Urothelium cell line (cell line): ENCODE measurements at regions not wholly inside any gene's neighbourhood (a gene's known extent, or its start where the extent isn't known, plus 50 kb on each side); places are given as distances from the start of the nearest gene placed in this dataset.
"Not testable (repeated sequence)": the region's sequence is repeated elsewhere in the genome, so short reads cannot be mapped to it uniquely, and the experiment has no call there.

Experiments used
- DNase-seq: peaks from one replicate; pipeline ENCODE4 v3.0.0; 2011; ENCODE audit warnings: low spot score, mixed read lengths
- FAIRE-seq: peaks from 2 replicates; lab custom pipeline; 2011; peaks lifted over from hg19 to GRCh38; lab: Jason Lieb, UNC

DNA sequence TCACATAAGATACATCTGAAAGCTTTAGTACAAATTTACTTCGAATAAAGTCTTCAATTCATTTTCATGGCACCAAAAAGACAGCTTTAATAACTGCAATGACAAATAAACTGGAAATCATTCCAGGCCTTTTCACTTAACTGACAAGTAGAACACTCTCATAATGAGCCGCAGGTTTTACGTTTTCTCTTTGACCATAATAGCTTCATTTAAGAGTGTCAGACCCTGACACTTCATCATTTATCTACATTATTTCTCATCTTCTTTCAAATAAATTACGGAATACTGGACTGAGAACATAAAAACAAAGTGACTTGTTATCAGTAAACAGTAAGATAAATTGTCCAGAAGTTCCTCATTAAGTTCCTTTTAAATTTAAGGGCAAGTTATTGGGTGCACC lies 1252.9 kb upstream of the ACVR2A start:
- FAIRE-seq (no peak), DNase-seq (no peak)

DNA sequence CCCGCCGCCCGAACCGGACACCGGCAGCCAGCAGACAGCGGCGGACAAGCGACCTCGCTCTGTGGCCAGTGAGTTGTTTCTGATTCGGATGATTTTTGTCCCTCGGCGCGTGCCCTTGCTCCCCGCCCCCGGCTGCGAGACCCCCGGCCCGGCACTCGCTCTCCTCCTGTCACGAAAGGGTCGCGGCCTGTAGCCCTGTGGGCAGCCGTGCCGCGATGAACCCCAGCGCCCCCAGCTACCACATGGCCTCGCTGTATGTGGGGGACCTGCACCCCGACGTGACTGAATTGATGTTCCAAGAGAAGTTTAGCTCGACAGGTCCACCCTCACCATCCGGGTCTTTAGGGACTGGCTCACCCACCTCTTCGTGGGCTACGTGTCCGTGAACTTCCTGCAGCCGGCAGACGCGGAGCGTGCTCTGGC lies 1257.5 kb upstream of the ACVR2A start:
- FAIRE-seq (no peak), DNase-seq (no peak)

DNA sequence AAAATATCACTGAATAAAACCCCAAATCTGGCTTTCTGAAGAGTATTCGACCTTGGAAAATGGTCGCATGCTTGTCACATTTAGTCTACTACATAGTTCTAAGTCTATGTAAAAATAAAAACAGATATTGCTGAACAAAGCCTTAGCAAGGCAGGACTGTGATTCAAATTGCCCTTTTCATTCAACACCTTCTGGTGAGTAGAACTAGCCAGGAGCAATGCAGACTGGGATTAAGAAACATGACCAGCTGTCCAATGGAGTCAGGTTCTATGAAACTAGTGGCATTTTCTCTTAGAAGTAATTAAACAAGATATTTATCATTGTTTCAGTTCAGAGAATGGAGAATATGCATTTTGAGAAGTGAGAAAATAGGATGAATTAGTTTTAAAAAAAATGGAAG lies 1260.5 kb upstream of the ACVR2A start:
- DNase-seq (no peak), FAIRE-seq (no peak)

DNA sequence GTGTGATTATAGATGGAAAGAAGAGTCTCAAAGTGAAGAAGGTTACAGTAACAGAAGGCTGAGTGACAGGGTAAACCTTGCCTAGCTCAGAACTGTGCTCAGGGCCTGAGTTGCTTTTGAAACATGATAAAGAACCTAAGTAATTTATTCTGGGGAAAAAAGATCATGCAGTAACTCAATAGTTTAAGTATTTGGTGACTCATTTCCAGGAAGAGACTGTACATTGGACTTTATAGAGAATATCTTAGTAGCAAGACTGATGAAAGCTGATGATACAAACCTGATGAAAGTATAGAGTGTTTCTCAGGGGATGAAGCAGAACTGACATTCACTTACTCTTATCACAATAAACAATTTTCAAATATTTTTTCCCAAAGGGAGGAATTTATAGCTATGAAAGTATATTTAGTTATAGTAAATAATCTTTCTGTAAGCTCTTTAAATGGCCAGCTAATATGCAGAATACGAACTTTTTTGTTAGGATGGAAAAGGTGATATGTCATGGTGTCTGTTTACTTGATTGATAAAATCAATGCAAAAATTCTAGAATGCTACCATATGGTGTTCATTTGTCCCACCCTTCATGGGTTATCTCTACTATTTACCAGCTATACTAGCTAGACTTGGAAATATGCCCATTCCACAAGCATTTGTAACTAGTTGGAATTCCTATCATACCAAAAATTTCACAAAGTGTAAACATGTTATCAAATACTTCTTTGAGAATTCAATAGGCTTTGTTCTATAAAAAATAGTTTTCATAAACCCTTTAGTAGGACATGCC lies 1265.5 kb upstream of the ACVR2A start:
- no peak for FAIRE-seq
- peak; percentile 18 for DNase-seq

DNA sequence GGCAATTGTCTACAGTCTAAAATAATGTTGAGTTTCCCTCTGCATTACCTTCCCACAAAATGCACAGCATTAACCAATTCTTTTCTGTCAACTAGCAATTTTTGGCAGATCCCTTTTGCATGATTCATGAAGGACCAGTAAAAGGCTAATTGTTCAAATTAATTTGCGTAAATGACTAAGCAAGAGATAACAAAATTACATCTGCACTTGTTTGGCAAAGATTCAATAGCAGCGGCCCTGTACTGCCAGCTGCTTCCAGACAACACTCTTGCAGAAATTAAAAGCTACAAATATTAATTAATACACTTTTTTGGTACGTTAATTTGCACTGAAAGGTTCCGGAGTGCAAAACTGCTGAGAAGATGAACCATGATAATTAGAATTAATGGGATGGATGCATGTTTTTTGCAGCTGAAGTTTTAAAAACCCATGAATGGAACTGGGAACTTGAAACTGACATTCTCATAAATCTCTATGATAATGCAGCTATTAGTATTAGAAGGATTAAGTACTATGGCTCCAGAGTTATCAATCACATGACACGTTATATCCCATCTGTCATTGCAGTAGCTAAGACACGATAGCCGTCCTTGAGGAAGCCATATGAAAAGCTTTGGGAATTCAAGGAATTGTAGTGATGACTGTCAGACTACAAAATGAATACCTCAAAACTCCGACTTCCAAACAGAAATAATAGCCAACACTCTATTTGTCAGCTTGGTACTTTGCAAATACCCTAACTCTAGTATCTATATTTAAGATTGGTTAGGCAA lies 1268.3 kb upstream of the ACVR2A start:
- no peak for FAIRE-seq
- DNase-seq: no peak

DNA sequence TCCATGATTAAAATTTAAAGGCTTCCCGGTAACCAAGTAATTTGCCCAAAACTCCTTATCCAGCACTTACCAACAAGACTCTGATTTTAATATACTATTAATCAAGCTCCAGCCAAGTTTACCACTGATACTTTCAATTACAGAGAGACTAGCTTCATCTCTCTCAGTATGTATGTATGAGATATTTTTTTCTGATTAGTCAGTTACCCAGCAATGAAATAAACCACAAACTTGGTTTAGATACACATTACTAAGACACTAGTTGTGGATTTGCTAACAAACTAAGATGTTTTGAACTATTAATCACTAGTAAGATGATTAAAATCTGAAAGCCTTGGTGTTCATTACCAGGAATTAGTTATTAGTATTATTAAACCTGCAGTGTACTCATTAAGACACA lies 1272.2 kb upstream of the ACVR2A start:
- FAIRE-seq (no peak), DNase-seq (no peak)

DNA sequence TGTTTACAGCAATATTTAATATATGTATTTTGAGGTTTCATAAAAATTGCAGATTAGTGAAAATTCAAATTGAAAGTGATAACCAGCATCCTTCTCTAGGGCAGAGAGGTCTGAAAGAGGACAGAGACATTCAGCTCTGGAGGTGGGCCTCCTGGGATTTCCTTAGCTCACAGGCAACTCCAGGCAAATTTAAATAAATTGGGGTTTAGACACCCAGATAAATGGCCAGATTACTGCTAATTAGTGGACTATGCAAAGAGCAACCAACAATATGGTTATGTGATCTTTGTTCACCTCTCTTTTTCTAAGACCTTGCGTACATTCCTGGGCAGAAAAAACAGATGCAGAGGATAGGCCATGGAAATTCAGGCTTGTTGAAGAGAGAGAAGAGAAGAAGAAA lies 1282.8 kb upstream of the ACVR2A start:
- DNase-seq (no peak), FAIRE-seq (no peak)

DNA sequence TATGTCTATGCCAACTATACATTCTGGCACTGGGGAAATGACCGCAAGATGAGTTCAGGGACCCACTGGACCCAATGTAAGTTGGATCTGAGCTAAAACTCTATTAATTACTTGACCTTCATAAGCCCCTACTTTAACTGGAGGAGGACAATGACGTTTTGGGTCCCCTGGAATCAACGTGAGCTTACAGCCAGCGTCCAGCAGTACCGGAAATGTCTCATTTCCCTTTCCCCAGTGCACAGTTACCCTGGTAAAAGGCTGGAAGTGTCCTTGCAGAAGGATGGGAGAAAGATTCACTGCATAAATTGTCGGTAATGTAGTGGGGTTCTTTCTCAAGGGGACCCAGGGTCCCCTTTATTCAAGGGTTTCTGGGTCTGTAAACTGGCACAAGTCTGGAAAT lies 1297.6 kb upstream of the ACVR2A start:
- FAIRE-seq: no peak

DNA sequence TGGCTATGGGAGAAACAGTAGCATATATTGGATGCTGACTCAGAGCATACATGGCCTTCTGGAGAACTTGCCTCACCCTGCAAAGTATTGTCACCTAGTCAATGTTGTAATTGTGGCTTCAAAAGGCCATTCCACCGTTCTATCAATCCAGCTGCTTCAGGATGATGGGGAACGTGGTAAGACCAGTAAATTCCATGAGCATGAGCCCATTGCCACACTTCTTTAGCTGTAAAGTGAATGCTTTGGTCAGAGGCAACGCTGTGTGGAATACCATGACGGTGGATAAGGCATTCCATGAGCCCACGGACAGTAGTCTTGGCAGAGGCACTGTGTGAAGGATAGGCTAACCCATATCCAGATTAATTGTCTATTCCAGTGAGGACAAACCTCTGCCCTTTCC lies 1300.1 kb upstream of the ACVR2A start:
- no peak for FAIRE-seq
- DNase-seq: no peak

More for the DNA sequence above, 1297.6 kb upstream of the ACVR2A start:
- no peak for DNase-seq

DNA sequence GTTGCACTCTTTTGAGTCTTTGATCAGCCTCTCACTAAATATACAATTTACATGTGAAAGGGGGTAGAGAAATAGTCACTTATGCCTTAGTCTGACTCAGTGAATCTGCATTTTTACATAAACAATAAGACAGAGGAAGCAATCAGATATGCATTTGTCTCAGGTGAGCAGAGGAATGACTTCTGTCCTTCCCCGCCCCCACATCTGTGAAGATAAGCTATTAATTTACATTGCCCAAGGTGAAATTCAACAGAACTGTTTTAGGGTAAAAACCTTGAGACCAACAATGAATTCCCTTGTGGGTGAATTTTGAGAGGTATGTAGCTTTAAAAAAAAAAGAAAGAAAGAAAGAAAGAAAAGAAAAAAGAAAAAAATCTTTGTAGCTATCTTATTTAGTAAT lies 1302.9 kb upstream of the ACVR2A start:
- no peak for FAIRE-seq

DNA sequence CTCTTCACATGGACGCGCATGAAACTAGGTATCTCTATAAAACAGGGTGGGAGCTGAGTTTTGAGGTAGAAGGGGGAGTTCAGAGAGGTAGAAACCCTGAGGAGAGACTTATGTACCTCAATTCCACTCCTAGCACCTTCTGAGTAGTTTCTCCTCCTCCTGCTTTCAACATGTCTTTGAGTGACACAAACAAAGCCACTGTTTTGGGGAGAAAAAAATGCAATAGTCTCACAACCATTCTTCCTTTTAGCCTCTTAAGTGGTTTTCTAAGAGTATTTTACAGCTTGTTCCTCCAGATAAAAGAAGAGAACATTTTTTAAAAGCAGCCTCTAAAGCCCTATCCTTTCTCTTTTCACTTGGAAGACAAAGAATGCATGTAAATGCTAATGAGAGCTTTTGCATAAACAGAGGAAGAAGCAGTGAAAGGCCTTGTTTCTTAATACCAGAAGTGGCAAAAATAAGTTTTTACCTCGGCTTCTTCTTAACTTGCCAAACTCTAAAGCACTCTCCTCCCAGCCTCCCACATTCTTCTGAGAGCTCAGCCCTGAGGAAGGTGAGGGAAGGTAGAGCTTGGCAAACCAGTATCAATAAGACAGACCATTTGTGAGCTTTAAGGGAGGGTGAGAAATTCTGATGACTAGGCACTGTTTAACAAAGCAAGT lies 1304.4 kb upstream of the ACVR2A start:
- FAIRE-seq (no peak), DNase-seq (no peak)

More for the DNA sequence above, 1302.9 kb upstream of the ACVR2A start:
- no peak for DNase-seq

DNA sequence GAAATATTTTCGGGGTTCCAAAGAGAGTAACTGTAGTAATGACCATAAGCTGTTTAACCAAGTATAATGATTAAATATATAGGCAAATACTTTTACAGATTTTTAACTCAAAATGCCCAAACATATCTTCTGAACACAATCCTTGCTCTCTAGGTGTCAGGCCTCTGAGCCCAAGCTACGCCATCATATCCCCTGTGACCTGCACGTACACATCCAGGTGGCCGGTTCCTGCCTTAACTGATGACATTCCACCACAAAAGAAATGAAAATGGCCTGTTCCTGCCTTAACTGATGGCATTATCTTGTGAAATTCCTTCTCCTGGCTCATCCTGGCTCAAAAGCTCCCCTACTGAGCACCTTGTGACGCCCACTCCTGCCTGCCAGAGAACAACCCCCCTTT lies 1305.1 kb upstream of the ACVR2A start:
- FAIRE-seq, DNase-seq: not testable (repeated sequence)

DNA sequence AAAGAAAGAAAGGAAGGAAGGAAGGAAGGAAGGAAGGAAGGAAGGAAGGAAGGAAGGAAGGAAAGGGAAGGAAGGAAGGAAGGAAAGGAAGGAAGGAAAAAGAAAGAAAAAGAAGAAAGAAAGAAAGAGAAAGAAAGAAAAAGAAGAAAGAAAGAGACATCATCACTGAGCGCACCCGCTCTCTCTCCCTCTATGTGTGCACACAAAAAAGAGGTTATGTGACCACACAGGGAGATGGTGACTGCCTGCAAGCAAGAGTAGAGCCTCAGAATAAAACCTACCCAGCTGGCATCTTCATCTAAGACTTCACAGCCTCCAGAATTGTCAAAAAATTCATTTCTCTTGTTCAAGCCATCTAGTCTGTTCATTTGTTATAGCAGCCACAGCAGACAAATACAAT lies 1307.4 kb upstream of the ACVR2A start:
- FAIRE-seq (no peak), DNase-seq (no peak)

DNA sequence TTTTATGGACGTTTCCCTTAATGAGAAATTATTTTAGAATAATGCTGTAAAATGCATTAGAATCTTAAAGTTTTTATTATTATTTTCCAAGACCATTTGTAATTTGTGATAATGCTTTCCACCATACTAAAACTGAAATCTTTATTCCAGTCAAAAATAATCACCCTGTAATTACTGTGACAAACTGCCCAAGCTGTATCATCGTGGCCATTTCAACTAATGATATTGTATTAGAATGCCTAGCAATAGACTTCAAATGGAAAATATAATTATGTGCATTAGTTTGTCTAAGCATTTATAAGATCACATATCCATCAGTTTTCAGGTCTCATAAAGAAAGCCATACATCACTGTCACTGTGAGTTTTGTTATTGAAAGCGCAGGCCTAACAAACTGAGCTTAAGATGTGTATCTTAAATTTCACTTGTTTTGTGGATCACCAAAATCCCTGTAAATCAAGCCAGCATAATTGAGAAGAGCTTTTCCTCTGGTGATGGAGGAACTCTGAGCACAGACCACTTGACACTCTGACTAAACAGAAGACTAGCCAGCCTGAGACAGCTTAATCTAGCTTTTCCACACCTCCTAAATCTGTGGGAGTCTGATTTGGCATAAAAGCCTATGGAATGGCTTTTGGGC lies 1312.2 kb upstream of the ACVR2A start:
- FAIRE-seq: no peak
- no peak for DNase-seq

DNA sequence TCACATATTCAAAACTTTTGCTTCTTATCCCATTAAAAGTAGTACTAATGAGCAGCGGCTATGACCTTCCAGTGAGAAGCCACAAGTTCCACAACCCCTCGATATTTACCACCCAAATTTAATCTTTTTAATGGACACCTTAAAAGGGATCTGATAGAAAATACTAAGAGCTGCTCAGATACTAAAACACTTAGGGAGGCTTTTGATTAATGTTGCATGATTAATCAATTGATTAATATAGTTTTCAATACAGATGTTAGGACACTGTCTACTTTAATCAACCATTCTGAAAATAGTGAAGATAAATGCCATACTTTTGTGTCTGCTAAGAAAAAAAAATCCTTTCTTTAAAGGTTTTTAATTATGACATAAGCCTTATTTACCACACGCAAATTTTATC lies 1312.8 kb upstream of the ACVR2A start:
- FAIRE-seq (no peak), DNase-seq (no peak)

DNA sequence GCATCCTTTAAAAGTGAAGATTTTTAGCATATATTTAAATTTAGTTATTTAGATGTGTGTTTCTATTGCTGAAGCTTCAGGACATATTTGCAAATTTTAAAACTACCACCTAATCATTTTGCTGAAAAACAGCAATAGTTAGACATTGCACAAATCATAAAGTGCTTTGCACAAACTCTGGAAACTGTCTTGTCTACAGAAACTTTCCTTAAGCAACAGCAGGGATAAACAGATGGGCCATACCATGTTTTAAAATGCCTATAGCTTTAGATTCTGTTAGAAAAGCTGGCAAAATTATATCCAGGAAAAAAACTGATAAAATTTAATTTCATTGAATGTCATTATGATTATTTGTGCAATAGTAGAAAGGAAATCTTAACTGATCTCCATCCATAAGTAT lies 1313.9 kb upstream of the ACVR2A start:
- no peak for FAIRE-seq
- DNase-seq: no peak

DNA sequence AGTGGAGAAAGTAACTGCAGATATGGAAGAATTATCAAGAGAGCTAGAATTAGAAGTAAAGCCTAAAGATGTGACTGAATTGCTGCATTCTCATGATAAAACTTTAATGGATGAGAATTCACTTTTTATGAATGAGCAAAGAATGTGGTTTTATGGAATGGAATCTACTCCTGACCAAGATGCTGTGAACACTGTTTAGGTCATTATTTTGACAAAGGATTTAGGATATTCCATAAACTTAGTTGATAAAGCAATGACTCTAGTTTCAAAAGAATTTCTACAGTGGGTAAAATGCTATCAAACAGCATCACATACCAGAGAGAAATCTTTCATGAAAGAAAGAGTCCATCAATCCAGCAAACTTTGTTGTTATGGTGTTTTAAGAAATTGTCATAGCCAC lies 1317.7 kb upstream of the ACVR2A start:
- no peak for DNase-seq
- FAIRE-seq: no peak

DNA sequence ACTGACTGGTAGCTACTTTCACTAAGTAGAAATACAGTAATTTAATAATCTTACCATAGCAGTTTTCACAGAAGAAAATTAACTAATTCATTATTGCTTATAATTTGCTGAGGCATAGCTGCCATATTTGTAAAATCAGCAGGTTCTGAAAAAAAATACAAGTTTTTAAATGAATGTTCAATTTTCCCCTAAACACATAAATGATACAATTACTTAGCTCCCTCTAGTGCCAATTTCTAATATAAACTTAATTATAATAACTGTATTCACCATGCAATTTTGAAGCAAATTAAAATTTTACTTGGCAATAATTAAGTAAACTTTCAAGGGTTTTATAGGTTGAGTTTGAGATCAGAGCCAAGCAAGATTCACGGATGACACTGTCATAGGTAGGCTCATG lies 1321.6 kb upstream of the ACVR2A start:
- FAIRE-seq: no peak
- DNase-seq: no peak

DNA sequence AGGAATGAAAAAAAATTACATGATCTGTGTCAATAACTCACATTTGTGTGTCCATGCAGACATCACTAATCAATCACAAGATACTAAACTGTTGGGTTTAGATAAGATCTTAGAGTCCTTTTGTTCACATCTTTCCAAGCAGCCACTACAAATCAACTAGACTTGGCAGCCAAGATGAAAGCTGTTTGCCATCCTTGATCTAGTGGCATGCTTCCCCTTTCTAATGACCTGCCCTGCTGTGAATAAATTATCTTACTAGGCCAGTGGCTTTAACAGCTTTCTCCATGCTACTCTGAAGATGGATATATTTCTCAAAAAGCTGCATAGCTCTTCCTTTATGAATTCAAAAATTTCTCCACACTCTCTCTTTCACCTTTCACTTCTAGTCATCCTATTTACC lies 1338.0 kb upstream of the ACVR2A start:
- no peak for DNase-seq
- no peak for FAIRE-seq

DNA sequence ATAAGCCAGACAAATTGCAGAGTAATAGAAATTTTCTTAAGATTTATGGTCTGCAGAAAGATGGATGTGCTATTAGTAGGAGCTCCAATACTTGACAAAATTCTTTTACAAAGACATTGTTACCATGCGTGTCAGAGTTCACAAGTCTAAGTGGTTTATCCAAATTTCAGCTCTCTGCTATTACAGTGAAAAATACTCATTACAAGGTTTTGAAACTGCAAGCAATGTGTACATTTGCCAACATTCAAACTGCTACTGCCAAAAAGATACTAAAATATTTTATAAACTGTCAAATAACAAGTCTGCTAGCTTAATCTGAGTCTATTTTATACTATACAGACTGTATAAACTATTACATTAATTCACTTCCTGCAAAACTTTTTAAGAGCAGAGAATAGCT lies 1341.5 kb upstream of the ACVR2A start:
- no peak for DNase-seq
- no peak for FAIRE-seq

DNA sequence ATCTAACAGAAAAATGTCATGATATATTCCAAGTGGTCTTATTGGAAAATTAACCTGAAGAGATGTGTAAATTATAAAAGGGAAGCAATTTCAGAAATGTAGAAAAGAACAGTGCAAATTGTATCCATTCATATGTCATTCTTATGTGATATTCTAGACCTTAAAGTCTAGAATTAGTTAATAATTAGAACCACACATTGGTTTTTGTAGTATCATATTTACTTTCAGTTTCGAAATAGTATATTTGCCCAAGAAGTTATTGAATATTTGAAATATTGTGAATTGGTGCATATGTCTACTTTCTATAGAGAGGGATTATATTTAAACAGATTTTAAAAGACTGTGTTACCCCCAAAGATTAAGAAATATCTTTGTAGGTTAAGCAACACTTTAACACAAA lies 1348.6 kb upstream of the ACVR2A start:
- FAIRE-seq (no peak), DNase-seq (no peak)
